VCaP (cell line): ENCODE measurements at regions not wholly inside any gene's neighbourhood (a gene's known extent, or its start where the extent isn't known, plus 50 kb on each side); places are given as distances from the start of the nearest gene placed in this dataset.
A peak's percentile ranks its signal among the peaks of the same experiment; 100 is the strongest.

Experiments
- H3K27ac ChIP-seq: fragments of 450-650 bp; 2 replicates; pipeline ENCODE4 v1.5.1; 2017
- TF ChIP-seq, protein P1 (sequence below): fragments of 450-650 bp; conservative IDR thresholded peaks from 2 replicates; pipeline ENCODE4 v1.5.1; 2017; ENCODE audit warnings: mild to moderate bottlenecking, moderate library complexity

DNA sequence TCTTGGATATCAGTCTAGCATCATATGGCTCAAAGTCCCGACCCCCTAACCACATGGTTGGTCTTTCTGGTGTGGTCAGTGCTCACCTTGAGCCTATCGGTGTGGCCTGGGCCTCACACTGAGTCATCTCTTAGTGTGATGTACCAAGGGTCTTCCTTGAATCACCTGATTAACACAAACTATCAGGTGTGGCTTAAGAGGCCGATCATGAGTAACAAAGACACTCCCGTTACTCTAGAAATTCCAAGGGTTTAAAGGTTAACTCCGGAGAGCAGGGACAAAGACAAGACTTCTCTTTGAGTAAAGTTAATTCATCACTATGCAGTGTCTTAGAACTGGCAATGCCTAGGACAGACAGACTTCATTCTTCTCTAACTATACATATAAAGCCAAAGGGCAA is 52.3 kb upstream of the ARMC3 start:
- TF ChIP-seq, protein P1, sequence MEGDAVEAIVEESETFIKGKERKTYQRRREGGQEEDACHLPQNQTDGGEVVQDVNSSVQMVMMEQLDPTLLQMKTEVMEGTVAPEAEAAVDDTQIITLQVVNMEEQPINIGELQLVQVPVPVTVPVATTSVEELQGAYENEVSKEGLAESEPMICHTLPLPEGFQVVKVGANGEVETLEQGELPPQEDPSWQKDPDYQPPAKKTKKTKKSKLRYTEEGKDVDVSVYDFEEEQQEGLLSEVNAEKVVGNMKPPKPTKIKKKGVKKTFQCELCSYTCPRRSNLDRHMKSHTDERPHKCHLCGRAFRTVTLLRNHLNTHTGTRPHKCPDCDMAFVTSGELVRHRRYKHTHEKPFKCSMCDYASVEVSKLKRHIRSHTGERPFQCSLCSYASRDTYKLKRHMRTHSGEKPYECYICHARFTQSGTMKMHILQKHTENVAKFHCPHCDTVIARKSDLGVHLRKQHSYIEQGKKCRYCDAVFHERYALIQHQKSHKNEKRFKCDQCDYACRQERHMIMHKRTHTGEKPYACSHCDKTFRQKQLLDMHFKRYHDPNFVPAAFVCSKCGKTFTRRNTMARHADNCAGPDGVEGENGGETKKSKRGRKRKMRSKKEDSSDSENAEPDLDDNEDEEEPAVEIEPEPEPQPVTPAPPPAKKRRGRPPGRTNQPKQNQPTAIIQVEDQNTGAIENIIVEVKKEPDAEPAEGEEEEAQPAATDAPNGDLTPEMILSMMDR, result no peak
- no peak overlapping the region for H3K27ac ChIP-seq

DNA sequence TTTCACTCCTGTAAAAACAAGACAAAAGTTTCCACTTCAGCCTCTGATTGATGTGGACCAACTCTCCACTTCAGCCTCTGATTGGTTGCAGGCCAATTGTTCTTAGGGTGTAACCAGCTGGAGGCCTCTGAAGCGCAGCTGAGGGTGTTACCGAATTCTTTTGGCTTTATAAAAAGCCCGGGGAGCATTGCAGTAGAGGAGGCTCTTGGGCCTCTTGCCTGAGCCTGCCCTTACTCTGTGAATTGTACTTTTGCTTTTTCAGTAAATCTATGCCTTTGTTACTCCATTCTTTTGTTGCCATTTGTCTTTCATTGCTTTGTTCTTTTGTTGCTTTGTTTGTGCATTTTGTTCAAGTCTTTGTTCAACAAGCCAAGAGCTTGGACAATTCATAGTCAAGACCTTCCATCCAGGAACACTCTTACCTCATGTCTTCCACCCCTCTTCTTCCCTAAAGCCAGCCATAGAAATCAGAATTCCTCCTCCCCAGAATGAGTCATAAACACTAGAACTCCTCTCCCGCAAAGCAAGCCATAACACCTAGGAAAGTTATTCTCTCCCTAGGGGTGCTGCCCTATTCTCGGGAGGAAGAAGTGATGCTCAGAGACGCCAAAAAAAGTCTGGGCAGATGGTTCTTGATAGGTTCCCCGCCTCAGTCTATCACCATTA is 53.5 kb upstream of the ARMC3 start:
- H3K27ac ChIP-seq, result no peak overlapping the region
- TF ChIP-seq, protein P1, result no peak

DNA sequence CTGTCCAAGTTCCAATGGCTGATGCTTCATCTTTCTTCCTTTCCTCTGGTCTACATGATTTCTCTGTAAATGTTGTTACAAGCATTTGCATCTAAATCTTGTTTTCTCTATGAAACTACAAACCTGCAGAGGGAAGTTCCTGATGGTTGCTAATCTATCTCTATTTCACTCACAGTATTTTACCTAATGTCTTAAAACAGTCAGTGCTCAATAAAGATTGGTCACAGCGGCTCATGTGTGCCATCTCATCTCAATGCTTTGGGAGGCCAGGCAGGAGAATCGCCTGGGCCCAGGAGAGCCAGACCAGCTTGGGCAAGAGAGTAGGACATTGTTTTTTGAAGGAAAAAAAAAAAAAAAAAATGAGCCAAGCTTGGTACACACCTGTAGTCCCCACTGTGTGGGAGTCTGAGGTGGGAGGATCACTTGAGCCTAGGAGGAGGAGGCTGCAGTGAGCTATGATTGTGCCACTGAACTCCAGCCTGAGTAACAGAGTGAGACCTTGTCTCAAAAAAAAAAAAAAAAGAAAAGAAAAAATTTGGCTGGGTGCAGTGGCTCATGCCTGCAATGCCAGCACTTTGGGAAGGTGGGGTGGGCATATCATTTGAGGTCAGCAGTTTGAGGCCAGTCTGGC is 71.3 kb upstream of the ARMC3 start:
- no peak overlapping the region for H3K27ac ChIP-seq
- TF ChIP-seq, protein P1, result no peak

DNA sequence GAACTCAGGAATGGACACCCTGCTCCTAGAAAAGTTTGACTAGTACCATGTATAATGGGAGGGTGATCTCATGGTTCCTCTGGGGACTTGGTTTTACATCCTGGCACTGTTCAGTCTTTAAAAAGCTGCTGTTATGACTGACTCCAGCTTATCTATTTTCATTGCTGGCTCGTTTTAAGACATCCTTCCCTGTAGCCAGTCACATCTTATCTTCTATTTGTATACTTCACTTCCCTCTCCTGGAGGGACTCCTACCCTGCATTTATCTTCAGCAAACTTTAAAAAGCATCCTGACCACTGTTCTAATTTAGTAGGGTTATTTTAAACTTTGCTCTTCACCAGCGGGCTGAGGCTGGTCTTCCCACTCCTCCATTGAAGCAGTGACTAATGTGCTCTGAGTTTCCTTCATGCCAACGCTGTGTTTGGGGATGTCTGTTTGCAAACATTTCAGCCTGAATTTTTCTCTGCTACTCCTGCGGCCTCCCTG is 72.9 kb upstream of the ARMC3 start:
- TF ChIP-seq, protein P1, result peak; percentile 46
- no peak overlapping the region for H3K27ac ChIP-seq

DNA sequence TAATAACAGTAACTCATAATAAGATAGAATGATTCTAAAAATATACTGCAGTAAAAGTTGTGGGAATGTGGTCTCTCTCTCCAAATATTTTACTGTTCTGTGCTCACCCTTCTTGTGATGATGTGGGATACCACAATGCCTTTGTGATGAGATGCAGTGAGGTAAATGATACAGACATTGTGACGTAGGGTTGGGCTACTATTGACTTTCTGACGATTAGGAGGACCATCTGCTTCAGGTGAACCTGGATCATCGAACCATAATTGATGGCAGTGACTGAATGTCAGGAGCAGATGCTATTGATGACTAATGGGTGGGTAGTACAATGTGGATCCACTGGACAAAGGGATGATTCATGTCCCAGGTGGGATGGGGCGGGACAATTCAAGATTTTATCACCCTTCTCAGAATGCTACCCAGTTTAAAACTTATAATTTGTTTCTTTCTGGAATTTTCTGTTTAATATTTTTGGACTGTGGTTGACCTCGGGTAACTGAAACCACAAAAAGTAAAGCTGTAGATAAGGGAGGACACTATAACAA is 73.9 kb upstream of the ARMC3 start:
- H3K27ac ChIP-seq, result no peak overlapping the region
- TF ChIP-seq, protein P1, result no peak

DNA sequence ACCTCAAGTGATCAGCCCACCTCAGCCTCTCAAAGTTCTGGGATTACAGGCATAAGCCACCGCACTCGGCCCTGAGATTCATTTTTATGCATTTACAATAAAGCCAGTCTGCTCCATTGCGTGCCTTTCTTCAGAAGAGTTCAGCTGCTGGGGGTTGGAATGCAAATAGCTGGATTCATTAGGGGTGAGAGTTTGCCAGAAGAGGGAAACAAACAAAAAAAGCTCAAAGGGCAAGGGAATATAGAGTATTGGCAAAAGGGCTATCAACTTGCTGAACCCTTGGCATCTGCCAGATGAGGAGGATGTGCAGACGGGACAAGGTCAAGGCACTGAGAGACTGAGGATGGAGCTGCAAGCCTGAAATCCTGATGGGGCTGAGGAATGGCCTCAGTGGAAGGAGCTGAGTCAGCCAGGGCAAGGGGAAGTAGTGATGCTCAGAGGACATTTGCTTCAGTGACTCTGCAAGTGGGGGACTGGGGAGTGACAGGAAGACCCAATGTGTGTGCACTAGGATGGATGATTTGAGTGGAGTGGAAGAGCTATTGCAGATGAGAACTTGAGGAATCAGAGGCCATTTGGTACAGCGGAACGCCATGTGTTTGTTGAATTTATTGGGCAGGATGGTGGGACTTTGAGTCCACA is 75.0 kb upstream of the ARMC3 start:
- H3K27ac ChIP-seq, result no peak overlapping the region
- TF ChIP-seq, protein P1, result no peak

DNA sequence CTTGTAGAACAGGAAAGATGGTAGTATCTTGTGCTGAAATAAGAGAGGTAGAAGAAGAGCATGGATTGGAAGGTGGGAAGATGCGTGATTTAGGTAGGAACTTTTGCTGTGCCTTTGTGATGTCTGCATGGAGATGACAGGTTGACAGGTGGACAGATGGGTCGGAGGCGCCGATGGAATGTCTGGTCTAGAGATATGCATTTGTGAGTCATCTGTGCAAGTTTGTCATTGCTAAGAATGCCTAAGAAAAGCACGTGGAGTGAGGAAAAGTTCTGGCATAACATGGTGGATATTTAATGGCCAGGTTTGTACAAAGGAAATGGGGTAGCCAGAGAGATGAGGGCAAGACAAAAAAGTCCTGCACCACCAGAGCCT is 76.0 kb upstream of the ARMC3 start:
- TF ChIP-seq, protein P1, result no peak
- H3K27ac ChIP-seq, result no peak overlapping the region
